B cell (primary cell): ENCODE measurements at regions not wholly inside any gene's neighbourhood (a gene's known extent, or its start where the extent isn't known, plus 50 kb on each side); places are given as distances from the start of the nearest gene placed in this dataset.

ENCODE experiments used
- ATAC-seq: fragments of 200-7000 bp; cut with Tn5 transposase; one replicate; pipeline ENCODE4 v1.10.0; 2021; ENCODE audit warnings: low read depth, mild to moderate bottlenecking, moderate number of reproducible peaks, moderate library complexity
- CTCF ChIA-PET: fragments of 350-600 bp; sonication (Branson Sonifier 250); formaldehyde crosslinking; loops from one replicate; lab custom pipeline; 2021; ENCODE audit warnings: antibody characterized with exemption, inconsistent platforms; lab: Charles Lee
- POLR2A ChIA-PET: fragments of 350-600 bp; sonication (Branson Sonifier 250); formaldehyde crosslinking; loops from one replicate; lab custom pipeline; 2021; ENCODE audit warnings: antibody characterized with exemption; lab: Charles Lee
- DNase-seq: peaks from one replicate; pipeline ENCODE4 v3.0.0; 2013
- H2AFZ ChIP-seq: 2 replicates; pipeline ENCODE4 v1.6.1; 2012; ENCODE audit warnings: mild to moderate bottlenecking, low read depth, low read length; ENCODE audit not compliant: insufficient read depth, poor library complexity, severe bottlenecking
- H3K27ac ChIP-seq, 2 donors: 1 replicate in 1 of 2; 2 replicates in 1 of 2; pipeline ENCODE4 v1.5.1; 2012 to 2013; ENCODE audit warnings: low read length in 2 of 2, mild to moderate bottlenecking in 2 of 2, moderate library complexity in 1 of 2
- H3K27me3 ChIP-seq, 4 experiments: fragments of 200-600 bp in 1 of 4; sonication (generic) in 1 of 4; replicated peaks in 1 of 4; 1 replicate in 2 of 4; 2 replicates in 2 of 4; pipeline versions ENCODE4 v1.6.1 to v1.7.0; 2013 to 2016; ENCODE audit warnings: low read length in 3 of 4, mild to moderate bottlenecking in 2 of 4, mixed read lengths in 1 of 4, moderate library complexity in 1 of 4; ENCODE audit not compliant: insufficient read depth in 4 of 4, control insufficient read depth in 3 of 4; ENCODE audit errors: control extremely low read depth in 1 of 4
- H3K36me3 ChIP-seq, 2 experiments: replicated peaks in 1 of 2; 1 replicate in 1 of 2; 2 replicates in 1 of 2; pipeline versions ENCODE4 v1.6.1 to v1.7.1; 2013; ENCODE audit warnings: low read length in 1 of 2; ENCODE audit not compliant: insufficient read depth in 2 of 2, control insufficient read depth in 1 of 2; ENCODE audit errors: control extremely low read depth in 1 of 2, extremely low read depth in 1 of 2
- H3K4me1 ChIP-seq, 2 donors: fragments of 200-600 bp in 1 of 2; sonication (generic) in 1 of 2; 1 replicate in 1 of 2; 2 replicates in 1 of 2; pipeline versions ENCODE4 v1.5.1 to v1.6.1; 2013 to 2017; ENCODE audit warnings: low read length in 2 of 2; ENCODE audit not compliant: control insufficient read depth in 2 of 2, insufficient read depth in 2 of 2
- H3K4me2 ChIP-seq: replicated peaks from 2 replicates; pipeline ENCODE3; 2012; ENCODE audit warnings: mild to moderate bottlenecking, low read depth, low read length; ENCODE audit not compliant: poor library complexity, severe bottlenecking
- H3K4me3 ChIP-seq, 5 experiments: fragments of 200-600 bp in 1 of 5; sonication (generic) in 1 of 5; 1 replicate in 3 of 5; 2 replicates in 2 of 5; pipeline versions ENCODE4 v1.5.1 to v1.7.0; 2011 to 2016; ENCODE audit warnings: low read length in 4 of 5, mild to moderate bottlenecking in 4 of 5, low read depth in 2 of 5, control low read depth in 1 of 5, moderate library complexity in 1 of 5; ENCODE audit not compliant: insufficient read depth in 1 of 5; ENCODE audit errors: control extremely low read depth in 1 of 5, extremely low read depth in 1 of 5
- H3K79me2 ChIP-seq: fragments of 200-600 bp; sonication (generic); one replicate; pipeline ENCODE4 v1.6.0; 2016; ENCODE audit warnings: low read length; ENCODE audit not compliant: control insufficient read depth, insufficient read depth
- H3K9ac ChIP-seq: fragments of 200-600 bp; sonication (generic); 2 replicates; pipeline ENCODE4 v1.6.1; 2017; ENCODE audit warnings: mild to moderate bottlenecking, low read length, moderate library complexity
- H3K9me3 ChIP-seq, 3 donors: one replicate each; pipeline versions ENCODE4 v1.6.1 to v1.7.1; 2013; ENCODE audit warnings: low read length in 2 of 3; ENCODE audit not compliant: control insufficient read depth in 2 of 3, insufficient read depth in 1 of 3; ENCODE audit errors: control extremely low read depth in 1 of 3
- H4K20me1 ChIP-seq: 2 replicates; pipeline ENCODE4 v1.6.0; 2012; ENCODE audit warnings: mild to moderate bottlenecking, low read length; ENCODE audit not compliant: insufficient read depth, control insufficient read depth, poor library complexity, severe bottlenecking
- H3K27ac Mint-ChIP-seq: one replicate; pipeline ENCODE4 v1.8.0; 2021; ENCODE audit warnings: mixed read lengths
- H3K27me3 Mint-ChIP-seq: one replicate; pipeline ENCODE4 v1.8.0; 2021; ENCODE audit warnings: mixed read lengths
- H3K4me1 Mint-ChIP-seq: one replicate; pipeline ENCODE4 v1.8.0; 2021; ENCODE audit warnings: mixed read lengths
- H3K4me3 Mint-ChIP-seq: one replicate; pipeline ENCODE4 v1.8.0; 2021; ENCODE audit warnings: mixed read lengths
- H3K9me3 Mint-ChIP-seq: one replicate; pipeline ENCODE4 v1.8.0; 2022; ENCODE audit warnings: mixed read lengths; ENCODE audit not compliant: insufficient read depth
- EZH2 ChIP-seq: IDR thresholded peaks from 2 replicates; pipeline ENCODE4 v1.6.1; 2012; ENCODE audit warnings: borderline replicate concordance, low read depth, mild to moderate bottlenecking, moderate library complexity, low read length; ENCODE audit not compliant: insufficient read depth, poor library complexity, severe bottlenecking
- WGBS: methylation state at CpG from one replicate; pipeline ENCODE4 v1.1.5; 2013; ENCODE audit warnings: missing lambda C conversion rate; ENCODE audit not compliant: insufficient coverage; 5-methylcytosine and 5-hydroxymethylcytosine counted together
- intact Hi-C: fragments of 100-400 bp; cut with micrococcal nuclease; formaldehyde crosslinking; loops from one replicate; pipeline ENCODE4 v1.10.0; 2022
- TF ChIP-seq, protein P1 (sequence below): fragments of 200-600 bp; IDR thresholded peaks from one replicate; pipeline ENCODE4 v1.8.0; 2022; ENCODE audit warnings: antibody characterized with exemption, mild to moderate bottlenecking

- Histone ChIP-seq H3K27me3 (no peaks in the 10 kb centered on the region), H3K4me3 (no peak overlapping the region), H3K9me3 (no peaks in the 10 kb centered on the region), H3K79me2 (no peaks in the 10 kb centered on the region), H3K36me3 (no peaks in the 10 kb centered on the region), H3K9ac (no peak overlapping the region), H3K4me1 (no peaks in the 10 kb centered on the region), H3K4me2 (no peak overlapping the region), H3K27ac (no peak overlapping the region), H4K20me1 (no peaks in the 10 kb centered on the region), H2AFZ (no peak overlapping the region)
- H3K4me3 Mint-ChIP-seq = no peak overlapping the region
- POLR2A ChIA-PET = no interaction called here
- no CpG with 5 or more reads among the region's 5 CpGs for WGBS
- CTCF ChIA-PET = no interaction called here
- TF ChIP-seq EZH2 = no peak
- TF ChIP-seq, protein P1, sequence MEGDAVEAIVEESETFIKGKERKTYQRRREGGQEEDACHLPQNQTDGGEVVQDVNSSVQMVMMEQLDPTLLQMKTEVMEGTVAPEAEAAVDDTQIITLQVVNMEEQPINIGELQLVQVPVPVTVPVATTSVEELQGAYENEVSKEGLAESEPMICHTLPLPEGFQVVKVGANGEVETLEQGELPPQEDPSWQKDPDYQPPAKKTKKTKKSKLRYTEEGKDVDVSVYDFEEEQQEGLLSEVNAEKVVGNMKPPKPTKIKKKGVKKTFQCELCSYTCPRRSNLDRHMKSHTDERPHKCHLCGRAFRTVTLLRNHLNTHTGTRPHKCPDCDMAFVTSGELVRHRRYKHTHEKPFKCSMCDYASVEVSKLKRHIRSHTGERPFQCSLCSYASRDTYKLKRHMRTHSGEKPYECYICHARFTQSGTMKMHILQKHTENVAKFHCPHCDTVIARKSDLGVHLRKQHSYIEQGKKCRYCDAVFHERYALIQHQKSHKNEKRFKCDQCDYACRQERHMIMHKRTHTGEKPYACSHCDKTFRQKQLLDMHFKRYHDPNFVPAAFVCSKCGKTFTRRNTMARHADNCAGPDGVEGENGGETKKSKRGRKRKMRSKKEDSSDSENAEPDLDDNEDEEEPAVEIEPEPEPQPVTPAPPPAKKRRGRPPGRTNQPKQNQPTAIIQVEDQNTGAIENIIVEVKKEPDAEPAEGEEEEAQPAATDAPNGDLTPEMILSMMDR = no peak
- intact Hi-C loops = no loop called here
- no peak for ATAC-seq
- no peaks in the 10 kb centered on the region for H3K9me3 Mint-ChIP-seq
- no peaks in the 10 kb centered on the region for H3K4me1 Mint-ChIP-seq
- H3K27ac Mint-ChIP-seq = no peak overlapping the region
- no peak for DNase-seq
- H3K27me3 Mint-ChIP-seq = no peaks in the 10 kb centered on the region
Measured at GRCh38 chr4:149952716-149953115, 125.5 kb upstream of the DCLK2 start.

GRCh38 chr4:149955780-149956390, 122.4 kb upstream of the DCLK2 start:
- no peaks in the 10 kb centered on the region for H3K4me1 Mint-ChIP-seq
- no peak for DNase-seq
- Histone ChIP-seq H3K9me3 (no peaks in the 10 kb centered on the region), H3K4me3 (no peak overlapping the region), H3K4me1 (no peaks in the 10 kb centered on the region), H4K20me1 (no peaks in the 10 kb centered on the region), H3K36me3 (no peaks in the 10 kb centered on the region), H3K27me3 (no peaks in the 10 kb centered on the region), H2AFZ (no peak overlapping the region), H3K4me2 (no peak overlapping the region), H3K27ac (no peak overlapping the region), H3K79me2 (no peaks in the 10 kb centered on the region), H3K9ac (no peak overlapping the region)
- POLR2A ChIA-PET = no interaction called here
- no peak overlapping the region for H3K27ac Mint-ChIP-seq
- ATAC-seq = no peak
- TF ChIP-seq EZH2 = no peak
- TF ChIP-seq, protein P1 = no peak
- H3K27me3 Mint-ChIP-seq = peaks cover 5% of the 10 kb centered on the region
- CTCF ChIA-PET = no interaction called here
- no peaks in the 10 kb centered on the region for H3K9me3 Mint-ChIP-seq
- intact Hi-C loops = no loop called here
- 83% methylated on average over 1 of the region's 2 CpGs for WGBS
- no peak overlapping the region for H3K4me3 Mint-ChIP-seq
